ENCODE measurements at regions not wholly inside any gene's neighbourhood (a gene's known extent, or its start where the extent isn't known, plus 50 kb on each side); places are given as distances from the start of the nearest gene placed in this dataset.

GRCh38 chr1:118253053-118253915 is 68.3 kb upstream of the SPAG17 start:
- POLR2A ChIA-PET = no interaction called here
- BruUV-seq (replicated peaks) = no TSS peak
- no peaks in the 10 kb centered on the region for H3K9me3 ChIP-seq (ENCODE audit: low read length)
- H3K9me2 ChIP-seq (ENCODE audit: insufficient read depth, low read length) = no peaks in the 10 kb centered on the region
- no peaks in the 10 kb centered on the region for H3K79me2 ChIP-seq (ENCODE audit: insufficient read depth, low read depth, low read length)
- intact Hi-C loops (cut with micrococcal nuclease; ENCODE audit: unreplicated experiment) = no loop called here
- TF ChIP-seq CTCF (conservative IDR thresholded peaks at IDR 0.05; ENCODE audit: low read length) (no peak), EZH2phosphoT487 (IDR thresholded peaks at IDR 0.05; ENCODE audit: borderline replicate concordance, low read depth, low read length) (no peak)
- CTCF ChIA-PET (ENCODE audit: unreplicated experiment) = interaction anchor here (0.6 kb wide), 1 partner anchor 1494 kb away, joined by 3 read pairs; no protein-coding TSS in a partner anchor
- no peaks in the 10 kb centered on the region for H3K36me3 ChIP-seq (ENCODE audit: insufficient read depth, low read length)
- H3K4me1 ChIP-seq (ENCODE audit: insufficient read depth, low read length, poor library complexity, severe bottlenecking) = no peaks in the 10 kb centered on the region
- no peaks in the 10 kb centered on the region for H4K20me1 ChIP-seq (ENCODE audit: insufficient read depth, low read length)
- H3K4me2 ChIP-seq (ENCODE audit: low read length) = no peak overlapping the region
- no peak overlapping the region for H3K27ac ChIP-seq (ENCODE audit: low read depth, low read length, poor library complexity, severe bottlenecking)
- no peak overlapping the region for H3K4me3 ChIP-seq (ENCODE audit: low read depth, low read length, poor library complexity, severe bottlenecking)
- DNase-seq (ENCODE audit: low spot score) = no peak
- no peak overlapping the region for H2AFZ ChIP-seq (ENCODE audit: low read length)

- Histone ChIP-seq H3K4me3 (ENCODE audit: low read depth, low read length, poor library complexity, severe bottlenecking) (no peak overlapping the region), H3K27ac (ENCODE audit: low read depth, low read length, poor library complexity, severe bottlenecking) (no peak overlapping the region), H2AFZ (ENCODE audit: low read length) (no peak overlapping the region), H4K20me1 (ENCODE audit: insufficient read depth, low read length) (no peaks in the 10 kb centered on the region), H3K4me2 (ENCODE audit: low read length) (no peak overlapping the region), H3K79me2 (ENCODE audit: insufficient read depth, low read depth, low read length) (no peaks in the 10 kb centered on the region), H3K9me3 (ENCODE audit: low read length) (no peaks in the 10 kb centered on the region), H3K4me1 (ENCODE audit: insufficient read depth, low read length, poor library complexity, severe bottlenecking) (no peaks in the 10 kb centered on the region), H3K9me2 (ENCODE audit: insufficient read depth, low read length) (no peaks in the 10 kb centered on the region), H3K36me3 (ENCODE audit: insufficient read depth, low read length) (no peaks in the 10 kb centered on the region)
- no peak for TF ChIP-seq EZH2phosphoT487 (IDR thresholded peaks at IDR 0.05; ENCODE audit: borderline replicate concordance, low read depth, low read length)
- no peak for TF ChIP-seq CTCF (conservative IDR thresholded peaks at IDR 0.05; ENCODE audit: low read length)
- CTCF ChIA-PET (ENCODE audit: unreplicated experiment) = no interaction called here
- DNase-seq (ENCODE audit: low spot score) = no peak
- POLR2A ChIA-PET = no interaction called here
- intact Hi-C loops (cut with micrococcal nuclease; ENCODE audit: unreplicated experiment) = no loop called here
- BruUV-seq (replicated peaks) = no TSS peak
Measured at GRCh38 chr1:118252624-118253023, 67.6 kb upstream of the SPAG17 start.

- intact Hi-C loops (cut with micrococcal nuclease; ENCODE audit: unreplicated experiment) = no loop called here
- Histone ChIP-seq H3K4me2 (ENCODE audit: low read length) (no peak overlapping the region), H3K79me2 (ENCODE audit: insufficient read depth, low read depth, low read length) (no peaks in the 10 kb centered on the region), H3K4me1 (ENCODE audit: insufficient read depth, low read length, poor library complexity, severe bottlenecking) (no peaks in the 10 kb centered on the region), H2AFZ (ENCODE audit: low read length) (no peak overlapping the region), H3K9me3 (ENCODE audit: low read length) (no peaks in the 10 kb centered on the region), H3K36me3 (ENCODE audit: insufficient read depth, low read length) (no peaks in the 10 kb centered on the region), H4K20me1 (ENCODE audit: insufficient read depth, low read length) (no peaks in the 10 kb centered on the region), H3K4me3 (ENCODE audit: low read depth, low read length, poor library complexity, severe bottlenecking) (no peak overlapping the region), H3K27ac (ENCODE audit: low read depth, low read length, poor library complexity, severe bottlenecking) (no peak overlapping the region), H3K9me2 (ENCODE audit: insufficient read depth, low read length) (no peaks in the 10 kb centered on the region)
- no TSS peak for BruUV-seq (replicated peaks)
- POLR2A ChIA-PET = interaction anchor here (0.6 to 1.2 kb wide), 2 partner anchors 13 to 383 kb away, joined by 3 to 4 read pairs; no protein-coding TSS in a partner anchor
- CTCF ChIA-PET (ENCODE audit: unreplicated experiment) = no interaction called here
- TF ChIP-seq CTCF (conservative IDR thresholded peaks at IDR 0.05; ENCODE audit: low read length) (no peak), EZH2phosphoT487 (IDR thresholded peaks at IDR 0.05; ENCODE audit: borderline replicate concordance, low read depth, low read length) (no peak)
- DNase-seq (ENCODE audit: low spot score) = no peak
Measured at GRCh38 chr1:118250232-118250631, 65.2 kb upstream of the SPAG17 start.

Data from OCI-LY7 (cell line).